ENCODE measurements at regions not wholly inside any gene's neighbourhood (a gene's known extent, or its start where the extent isn't known, plus 50 kb on each side); places are given as distances from the start of the nearest gene placed in this dataset.

DNA sequence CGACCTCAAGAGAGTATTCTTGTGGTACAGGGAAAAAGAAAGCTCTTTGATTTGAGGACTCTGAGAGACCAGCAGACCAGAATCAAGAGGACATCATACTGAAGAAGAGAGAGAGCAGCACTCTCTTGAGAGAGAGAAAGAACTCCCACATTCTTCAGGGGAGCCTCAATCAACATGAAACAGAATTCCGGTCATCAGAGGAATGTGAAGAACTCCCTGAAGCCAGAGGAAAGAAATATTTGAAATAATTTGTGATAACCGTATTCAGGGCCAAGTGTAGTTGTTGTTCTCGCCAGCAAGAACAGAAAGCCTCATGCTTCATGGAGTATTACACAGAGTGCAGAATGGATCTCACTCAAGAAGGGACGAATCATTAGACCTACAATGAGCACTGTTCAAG lies 363.8 kb upstream of the TMEM132C start:
- no peak for TF ChIP-seq POLR2A (IDR thresholded peaks at IDR 0.05)
- TF ChIP-seq, protein P1, sequence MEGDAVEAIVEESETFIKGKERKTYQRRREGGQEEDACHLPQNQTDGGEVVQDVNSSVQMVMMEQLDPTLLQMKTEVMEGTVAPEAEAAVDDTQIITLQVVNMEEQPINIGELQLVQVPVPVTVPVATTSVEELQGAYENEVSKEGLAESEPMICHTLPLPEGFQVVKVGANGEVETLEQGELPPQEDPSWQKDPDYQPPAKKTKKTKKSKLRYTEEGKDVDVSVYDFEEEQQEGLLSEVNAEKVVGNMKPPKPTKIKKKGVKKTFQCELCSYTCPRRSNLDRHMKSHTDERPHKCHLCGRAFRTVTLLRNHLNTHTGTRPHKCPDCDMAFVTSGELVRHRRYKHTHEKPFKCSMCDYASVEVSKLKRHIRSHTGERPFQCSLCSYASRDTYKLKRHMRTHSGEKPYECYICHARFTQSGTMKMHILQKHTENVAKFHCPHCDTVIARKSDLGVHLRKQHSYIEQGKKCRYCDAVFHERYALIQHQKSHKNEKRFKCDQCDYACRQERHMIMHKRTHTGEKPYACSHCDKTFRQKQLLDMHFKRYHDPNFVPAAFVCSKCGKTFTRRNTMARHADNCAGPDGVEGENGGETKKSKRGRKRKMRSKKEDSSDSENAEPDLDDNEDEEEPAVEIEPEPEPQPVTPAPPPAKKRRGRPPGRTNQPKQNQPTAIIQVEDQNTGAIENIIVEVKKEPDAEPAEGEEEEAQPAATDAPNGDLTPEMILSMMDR (IDR thresholded peaks at IDR 0.05), result no peak
- WGBS, 4 donors, result 55 to 57% (median 56%) methylated on average over 5 of the region's 5 CpGs
- H3K36me3 ChIP-seq (replicated peaks in 1 of 2), result no peaks in the 10 kb centered on the region

DNA sequence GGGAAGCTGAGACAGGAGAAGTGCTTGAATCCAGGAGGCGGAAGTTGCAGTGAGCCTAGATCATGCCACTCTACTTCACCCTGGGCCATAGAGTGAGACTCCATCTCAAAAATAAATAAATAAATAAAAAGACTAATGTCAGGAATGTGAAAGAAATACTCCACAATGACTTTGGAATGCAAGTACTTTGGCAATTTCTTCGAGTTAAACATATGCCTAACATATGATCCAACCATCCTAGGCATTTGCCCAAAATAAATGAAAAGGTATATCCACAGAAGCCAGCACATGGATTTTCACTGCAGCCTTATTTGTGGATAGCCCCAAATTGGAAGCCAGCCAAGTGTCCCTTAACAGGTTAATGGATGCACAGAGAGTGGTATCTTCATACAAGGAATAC lies 357.9 kb upstream of the TMEM132C start:
- Histone ChIP-seq H3K36me3 (replicated peaks in 1 of 2) (no peaks in the 10 kb centered on the region), H3K27ac (no peak overlapping the region), H3K4me3 (no peak overlapping the region), H3K4me1 (replicated peaks in 1 of 2) (peaks cover 2 to 7% of the 10 kb centered on the region in 2 donors), H3K27me3 (no peaks in the 10 kb centered on the region), H3K9me3 (replicated peaks in 1 of 3) (no peaks in the 10 kb centered on the region)
- intact Hi-C loops (cut with DNase I), result no loop called here
- TF ChIP-seq POLR2A (IDR thresholded peaks at IDR 0.05), result no peak
- TF ChIP-seq, protein P1 (IDR thresholded peaks at IDR 0.05), result no peak
- WGBS, 4 donors, result 76 to 89% (median 86%) methylated on average over 2 of the region's 2 CpGs
- DNase-seq, result no peak

More for the DNA sequence above, 363.8 kb upstream of the TMEM132C start:
- Histone ChIP-seq H3K4me1 (replicated peaks in 1 of 2) (no peaks in the 10 kb centered on the region), H3K27me3 (no peaks in the 10 kb centered on the region), H3K4me3 (no peak overlapping the region), H3K9me3 (replicated peaks in 1 of 3) (no peaks in the 10 kb centered on the region), H3K27ac (no peak overlapping the region)
- no peak for DNase-seq
- intact Hi-C loops (cut with DNase I), result no loop called here

DNA sequence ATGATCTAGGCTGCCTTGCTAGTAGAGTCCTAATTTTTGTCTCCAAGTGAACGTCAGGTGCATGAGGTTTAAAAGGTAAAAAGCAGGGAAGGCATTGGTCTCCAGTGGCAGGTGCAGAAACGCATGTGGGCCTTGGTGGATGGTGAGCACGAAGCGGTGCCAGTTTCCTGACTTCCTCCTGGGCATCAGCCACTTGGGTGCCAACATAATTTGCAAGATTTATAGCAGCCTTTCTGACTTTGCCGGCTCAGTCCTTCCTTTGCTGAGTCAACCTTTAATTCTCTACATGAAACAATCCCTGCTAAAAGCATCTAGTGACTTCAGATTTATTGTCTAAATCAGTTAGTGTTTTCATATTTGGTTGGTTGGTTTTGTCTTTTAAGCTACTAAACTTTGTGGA lies 355.7 kb upstream of the TMEM132C start:
- Histone ChIP-seq H3K4me1 (replicated peaks in 1 of 2) (peaks cover 7 to 17% of the 10 kb centered on the region in 2 donors), H3K27me3 (no peaks in the 10 kb centered on the region), H3K4me3 (no peak overlapping the region), H3K36me3 (replicated peaks in 1 of 2) (no peaks in the 10 kb centered on the region), H3K27ac (no peak overlapping the region), H3K9me3 (replicated peaks in 1 of 3) (no peaks in the 10 kb centered on the region)
- 30 to 39% (median 30%) methylated on average over 5 of the region's 5 CpGs for WGBS, 4 donors
- DNase-seq, result peak; percentile 21 to 64 (median 32)
- no peak for TF ChIP-seq POLR2A (IDR thresholded peaks at IDR 0.05)
- TF ChIP-seq, protein P1 (IDR thresholded peaks at IDR 0.05), result no peak
- intact Hi-C loops (cut with DNase I), result loop anchor here in 1 of 2 donors (10.0 kb wide), 1 partner anchor 226 kb away; no protein-coding TSS in a partner anchor

DNA sequence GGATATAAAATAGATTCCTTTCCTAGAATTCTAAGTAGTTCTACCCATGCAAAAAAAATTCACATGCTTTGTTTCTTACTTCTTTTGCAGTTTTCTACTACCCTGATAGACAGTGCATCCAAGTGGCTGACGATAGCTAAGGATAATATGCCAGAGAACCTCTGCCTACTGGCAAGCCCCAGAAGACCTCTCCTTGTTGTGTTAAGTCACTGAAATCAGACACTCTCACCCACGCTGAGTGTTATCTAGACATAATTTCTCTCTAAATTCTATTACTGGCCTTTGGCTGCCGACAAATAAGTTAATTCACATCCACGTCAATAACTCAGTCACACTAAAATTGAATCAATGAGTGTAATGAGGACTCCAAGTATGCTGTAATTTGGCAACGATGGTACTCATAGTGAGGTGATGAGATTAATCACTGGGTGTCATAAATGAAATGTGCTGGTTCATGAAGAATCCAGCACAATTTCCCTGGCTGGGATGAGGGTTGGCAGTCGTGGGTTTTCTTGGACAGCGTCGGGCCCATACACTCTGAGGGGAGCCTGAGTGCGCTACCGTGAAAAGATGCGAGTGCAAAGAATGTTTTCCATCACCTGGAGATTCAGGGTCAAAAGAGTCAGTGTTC lies 354.8 kb upstream of the TMEM132C start:
- intact Hi-C loops (cut with DNase I), result loop anchor here in 1 of 2 donors (10.0 kb wide), 1 partner anchor 227 kb away; no protein-coding TSS in a partner anchor
- H3K4me3 ChIP-seq, result no peak overlapping the region
- TF ChIP-seq, protein P1 (IDR thresholded peaks at IDR 0.05), result no peak
- TF ChIP-seq POLR2A (IDR thresholded peaks at IDR 0.05), result no peak
- H3K4me1 ChIP-seq (replicated peaks in 1 of 2), result peaks cover 7 to 17% of the 10 kb centered on the region in 2 donors
- no peak for DNase-seq
- H3K27me3 ChIP-seq, result no peaks in the 10 kb centered on the region
- no peak overlapping the region for H3K27ac ChIP-seq
- no peaks in the 10 kb centered on the region for H3K9me3 ChIP-seq (replicated peaks in 1 of 3)
- H3K36me3 ChIP-seq (replicated peaks in 1 of 2), result no peaks in the 10 kb centered on the region
- 80 to 89% (median 86%) methylated on average over 10 to 11 of the region's 11 CpGs for WGBS, 4 donors

Measured in adrenal gland (tissue), 9 donors.